ENCODE measurements at regions not wholly inside any gene's neighbourhood (a gene's known extent, or its start where the extent isn't known, plus 50 kb on each side); places are given as distances from the start of the nearest gene placed in this dataset.

DNA sequence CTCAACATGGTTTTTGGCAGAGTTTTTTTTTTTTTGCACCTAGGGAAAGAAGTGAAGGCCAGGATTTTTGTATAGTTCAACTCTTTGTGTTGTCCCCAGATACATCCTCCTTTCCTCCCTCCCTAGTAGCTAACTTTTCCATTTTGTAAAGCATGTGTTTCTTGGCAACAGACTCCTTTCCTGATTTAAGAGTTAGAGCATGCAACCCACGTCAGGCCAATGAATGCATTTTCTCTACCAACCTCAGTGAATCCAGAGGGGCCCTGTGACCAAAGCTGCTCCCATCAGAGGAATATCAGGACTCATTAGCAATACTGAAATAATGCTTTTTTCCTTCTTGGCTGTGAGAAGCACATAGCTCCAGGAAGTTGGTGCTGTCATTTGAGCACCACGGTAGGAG, 287.2 kb downstream of the LMO4 start:
- intact Hi-C loops (cut with DNase I): no loop called here
- Histone ChIP-seq H3K9me3 (no peaks in the 10 kb centered on the region), H3K27ac (no peak overlapping the region), H3K36me3 (ENCODE audit: insufficient read depth in 1 of 2, low read depth in 1 of 2) (no peaks in the 10 kb centered on the region), H3K4me3 (no peak overlapping the region), H3K4me1 (no peaks in the 10 kb centered on the region), H3K27me3 (ENCODE audit: insufficient read depth in 3 of 3, low read length in 2 of 3) (no peaks in the 10 kb centered on the region)
- TF ChIP-seq, protein P1, sequence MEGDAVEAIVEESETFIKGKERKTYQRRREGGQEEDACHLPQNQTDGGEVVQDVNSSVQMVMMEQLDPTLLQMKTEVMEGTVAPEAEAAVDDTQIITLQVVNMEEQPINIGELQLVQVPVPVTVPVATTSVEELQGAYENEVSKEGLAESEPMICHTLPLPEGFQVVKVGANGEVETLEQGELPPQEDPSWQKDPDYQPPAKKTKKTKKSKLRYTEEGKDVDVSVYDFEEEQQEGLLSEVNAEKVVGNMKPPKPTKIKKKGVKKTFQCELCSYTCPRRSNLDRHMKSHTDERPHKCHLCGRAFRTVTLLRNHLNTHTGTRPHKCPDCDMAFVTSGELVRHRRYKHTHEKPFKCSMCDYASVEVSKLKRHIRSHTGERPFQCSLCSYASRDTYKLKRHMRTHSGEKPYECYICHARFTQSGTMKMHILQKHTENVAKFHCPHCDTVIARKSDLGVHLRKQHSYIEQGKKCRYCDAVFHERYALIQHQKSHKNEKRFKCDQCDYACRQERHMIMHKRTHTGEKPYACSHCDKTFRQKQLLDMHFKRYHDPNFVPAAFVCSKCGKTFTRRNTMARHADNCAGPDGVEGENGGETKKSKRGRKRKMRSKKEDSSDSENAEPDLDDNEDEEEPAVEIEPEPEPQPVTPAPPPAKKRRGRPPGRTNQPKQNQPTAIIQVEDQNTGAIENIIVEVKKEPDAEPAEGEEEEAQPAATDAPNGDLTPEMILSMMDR (IDR thresholded peaks at IDR 0.05): no peak
- DNase-seq: no peak
- 53 to 58% (median 56%) methylated on average over 2 of the region's 2 CpGs for WGBS, 3 donors
- ATAC-seq: no peak

GRCh38 chr1:87620807-87621206, 292.1 kb downstream of the LMO4 start:
- TF ChIP-seq, protein P1 (IDR thresholded peaks at IDR 0.05): no peak
- no peak overlapping the region for H3K27ac ChIP-seq
- no peaks in the 10 kb centered on the region for H3K36me3 ChIP-seq (ENCODE audit: insufficient read depth in 1 of 2, low read depth in 1 of 2)
- no peaks in the 10 kb centered on the region for H3K4me1 ChIP-seq
- H3K27me3 ChIP-seq (ENCODE audit: insufficient read depth in 3 of 3, low read length in 2 of 3): no peaks in the 10 kb centered on the region
- H3K9me3 ChIP-seq: no peaks in the 10 kb centered on the region
- no peak overlapping the region for H3K4me3 ChIP-seq
- intact Hi-C loops (cut with DNase I): no loop called here
- WGBS, 3 donors: 96 to 98% (median 97%) methylated on average over 2 of the region's 2 CpGs
- no peak for DNase-seq
- no peak for ATAC-seq

GRCh38 chr1:87629673-87630072, 301.0 kb downstream of the LMO4 start:
- H3K27me3 ChIP-seq (ENCODE audit: insufficient read depth in 3 of 3, low read length in 2 of 3): no peaks in the 10 kb centered on the region
- H3K9me3 ChIP-seq: no peaks in the 10 kb centered on the region
- H3K36me3 ChIP-seq (ENCODE audit: insufficient read depth in 1 of 2, low read depth in 1 of 2): no peaks in the 10 kb centered on the region
- no peak for DNase-seq
- no peak overlapping the region for H3K27ac ChIP-seq
- intact Hi-C loops (cut with DNase I): no loop called here
- no peak for ATAC-seq
- WGBS, 3 donors: 65 to 75% (median 75%) methylated on average over 1 of the region's 1 CpG
- TF ChIP-seq, protein P1 (IDR thresholded peaks at IDR 0.05): no peak
- H3K4me3 ChIP-seq: no peak overlapping the region
- H3K4me1 ChIP-seq: no peaks in the 10 kb centered on the region

DNA sequence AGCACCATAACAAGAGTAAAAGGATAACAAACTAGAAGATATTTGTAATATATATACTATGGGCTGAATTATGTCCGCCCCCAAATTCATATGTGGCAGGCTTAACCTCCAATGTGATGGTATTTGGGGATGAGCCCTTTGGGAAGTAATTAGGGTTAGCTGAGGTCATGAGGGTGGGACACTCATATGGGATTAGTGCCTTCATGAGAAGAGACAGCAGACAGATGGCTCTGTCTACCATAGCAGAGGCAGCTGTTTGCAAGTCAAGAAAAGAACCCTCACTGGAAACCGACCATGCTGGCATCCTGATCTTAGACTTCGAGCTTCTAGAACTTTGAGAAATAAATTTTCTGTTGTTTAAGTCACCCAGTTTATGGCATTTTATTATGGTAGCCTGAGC, 303.6 kb downstream of the LMO4 start:
- ATAC-seq (no peak), DNase-seq (no peak)
- TF ChIP-seq, protein P1 (IDR thresholded peaks at IDR 0.05): no peak
- Histone ChIP-seq H3K27me3 (ENCODE audit: insufficient read depth in 3 of 3, low read length in 2 of 3) (no peaks in the 10 kb centered on the region), H3K9me3 (no peaks in the 10 kb centered on the region), H3K4me1 (no peaks in the 10 kb centered on the region), H3K36me3 (ENCODE audit: insufficient read depth in 1 of 2, low read depth in 1 of 2) (no peaks in the 10 kb centered on the region), H3K27ac (no peak overlapping the region), H3K4me3 (no peak overlapping the region)
- 45 to 57% (median 46%) methylated on average over 3 of the region's 3 CpGs for WGBS, 3 donors
- intact Hi-C loops (cut with DNase I): no loop called here

- ATAC-seq: no peak
- WGBS, 3 donors: 96 to 98% (median 97%) methylated on average over 24 to 28 of the region's 28 CpGs
- TF ChIP-seq, protein P1 (IDR thresholded peaks at IDR 0.05): no peak
Observed at GRCh38 chr1:87636198-87636892, 307.7 kb downstream of the LMO4 start.

More at GRCh38 chr1:87636198-87636892, 307.7 kb downstream of the LMO4 start:
- no peaks in the 10 kb centered on the region for H3K36me3 ChIP-seq (ENCODE audit: insufficient read depth in 1 of 2, low read depth in 1 of 2)
- no peak for DNase-seq
- no peaks in the 10 kb centered on the region for H3K27me3 ChIP-seq (ENCODE audit: insufficient read depth in 3 of 3, low read length in 2 of 3)
- H3K9me3 ChIP-seq: no peaks in the 10 kb centered on the region
- H3K27ac ChIP-seq: no peak overlapping the region
- H3K4me1 ChIP-seq: no peaks in the 10 kb centered on the region
- intact Hi-C loops (cut with DNase I): no loop called here
- H3K4me3 ChIP-seq: no peak overlapping the region
